Amniotic epithelial cell (primary cell): ENCODE measurements at regions not wholly inside any gene's neighbourhood (a gene's known extent, or its start where the extent isn't known, plus 50 kb on each side); places are given as distances from the start of the nearest gene placed in this dataset.
"Not testable (repeated sequence)": the region's sequence is repeated elsewhere in the genome, so short reads cannot be mapped to it uniquely, and the experiment has no call there.

Experiments
- DNase-seq: peaks from one replicate; pipeline ENCODE4 v3.0.0-alpha.2; 2010; ENCODE audit warnings: low read depth

DNA sequence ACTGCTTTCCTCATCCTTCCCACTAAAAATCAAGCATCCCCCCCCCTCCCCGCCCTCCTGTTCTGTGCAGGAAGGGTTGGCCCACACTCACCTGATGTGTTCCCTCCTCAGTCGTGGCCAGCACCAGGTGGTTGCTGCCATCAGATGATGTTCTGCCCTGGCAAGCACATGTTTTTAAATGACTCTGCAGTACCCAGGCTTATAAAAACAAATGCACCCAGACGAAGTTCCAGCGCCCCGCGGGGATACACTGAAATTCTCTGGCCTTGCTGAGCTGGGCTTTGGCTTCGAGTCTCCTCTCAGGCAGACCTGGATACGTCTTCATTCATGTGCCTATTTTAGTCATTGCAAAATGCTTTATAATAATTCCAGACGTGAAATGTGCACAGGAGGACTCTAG, 316.3 kb downstream of the DLEU7 start:
- DNase-seq, result no peak

DNA sequence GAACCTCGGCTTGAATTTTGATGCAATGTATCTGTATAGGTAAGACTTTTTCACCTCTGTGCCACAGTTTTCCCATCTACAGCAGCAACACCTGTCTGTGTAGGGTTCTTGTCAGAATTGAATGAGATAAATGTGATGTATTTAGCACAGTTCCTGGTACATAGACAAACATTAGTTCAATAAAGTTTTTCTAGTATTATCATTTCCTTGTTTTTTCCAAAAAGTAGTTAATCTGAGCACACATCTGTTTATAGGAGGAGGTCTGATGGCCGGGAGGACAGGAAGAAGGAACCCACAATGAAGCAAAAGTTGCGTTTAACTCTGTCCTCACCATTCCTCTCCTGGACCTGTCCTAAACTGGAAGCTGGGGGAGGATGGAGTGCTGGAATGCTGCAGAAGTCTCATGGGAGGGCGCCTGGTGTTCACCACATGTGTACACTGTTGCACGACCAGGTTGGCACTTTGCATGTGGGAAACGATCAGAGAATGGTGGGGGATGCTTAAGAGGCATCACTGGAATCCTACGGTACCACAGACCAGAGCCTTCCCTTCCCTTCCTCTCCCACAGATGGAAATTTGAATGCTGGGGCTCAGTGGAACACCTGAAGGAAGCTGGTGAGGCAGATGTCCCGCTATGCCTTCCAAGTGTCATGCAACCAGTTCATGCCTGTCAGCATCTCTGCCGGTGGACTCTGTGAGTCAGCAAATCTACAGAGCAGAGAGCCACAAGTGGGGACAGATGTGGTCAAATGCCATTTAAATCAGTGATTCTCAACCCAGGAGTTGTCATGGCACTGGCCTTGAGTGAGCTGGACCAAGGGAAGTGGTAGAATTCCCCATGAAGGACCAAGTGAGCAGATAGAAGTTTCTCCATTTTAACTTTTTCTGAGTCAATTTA, 315.6 kb downstream of the DLEU7 start:
- DNase-seq, result no peak

DNA sequence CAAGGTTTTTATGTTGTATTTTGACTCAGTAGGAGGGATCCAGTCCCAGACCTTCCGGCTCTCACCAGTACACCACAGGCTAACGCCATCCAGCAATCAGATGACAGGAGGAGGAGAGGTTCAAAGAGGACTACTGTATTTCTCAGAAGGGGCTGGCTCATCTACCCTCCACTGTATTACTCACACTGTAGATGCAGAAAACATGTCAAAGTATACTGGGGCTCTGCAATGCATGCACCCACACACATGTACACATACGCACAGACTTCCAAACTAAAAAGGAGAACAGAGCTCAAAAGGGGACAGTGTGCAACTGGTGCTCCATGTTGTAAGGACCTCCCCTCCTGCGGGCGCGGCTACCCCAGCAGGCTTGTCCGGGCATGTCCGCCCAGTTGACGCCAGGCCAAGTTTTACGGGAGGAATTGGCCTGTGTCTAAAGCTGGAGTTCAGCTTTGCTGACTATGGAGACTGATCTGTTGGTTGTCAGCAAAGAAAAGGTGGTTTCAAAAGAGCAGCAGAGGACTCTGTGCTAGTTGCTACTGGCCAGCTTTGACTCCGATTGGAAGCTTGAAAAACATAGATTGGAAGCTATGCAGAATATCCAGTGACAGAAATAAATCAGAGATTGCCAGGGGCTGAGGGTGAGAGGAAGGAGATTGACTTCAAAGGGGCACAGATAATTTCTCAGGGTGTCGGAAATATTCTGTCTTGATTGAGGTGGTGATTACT, 314.2 kb downstream of the DLEU7 start:
- DNase-seq, result peak; percentile 90

DNA sequence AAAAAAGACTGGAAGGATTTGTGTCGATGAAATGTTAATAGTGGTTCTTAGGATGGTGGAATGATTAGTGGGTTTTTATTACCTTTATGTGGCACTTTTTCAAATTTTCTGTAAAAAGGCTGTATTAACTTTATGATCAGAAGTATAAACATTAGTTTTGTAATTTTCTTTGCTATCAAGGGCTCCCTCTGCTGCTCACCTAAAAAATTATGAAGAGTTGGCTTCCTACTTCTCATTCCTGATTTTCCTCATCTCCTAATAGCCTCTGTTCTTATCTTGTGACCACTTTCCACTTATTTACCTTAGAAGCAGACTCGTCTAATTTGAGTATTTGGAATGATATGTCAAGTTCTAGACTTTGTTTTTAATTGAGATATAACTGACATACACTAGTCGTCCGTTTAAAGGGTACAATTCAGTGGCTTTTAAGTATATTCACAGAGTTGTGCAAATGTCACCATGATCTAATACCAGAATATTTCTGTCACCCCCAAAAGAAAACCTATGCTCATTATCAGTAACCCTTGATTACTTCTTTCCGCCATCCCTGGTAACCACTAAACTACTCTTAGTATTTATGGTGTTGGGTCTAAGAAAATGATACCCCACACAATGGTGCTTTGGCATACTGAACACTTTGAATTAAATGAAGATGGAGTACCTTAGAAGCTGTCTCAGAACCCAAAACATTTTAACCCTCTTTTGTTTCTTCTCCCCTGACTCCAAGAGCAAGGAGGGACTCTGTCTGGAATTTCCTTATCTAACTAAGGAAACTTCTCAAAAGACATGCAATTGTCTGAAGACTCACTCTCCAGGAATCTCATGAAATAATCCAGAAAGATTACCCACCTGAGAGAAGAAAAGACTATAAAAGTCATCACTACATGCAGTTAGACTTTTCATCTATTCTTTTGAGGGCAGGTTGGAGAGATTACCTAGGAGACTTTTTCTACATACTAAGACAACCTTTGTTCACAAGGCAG, 311.3 kb downstream of the DLEU7 start:
- DNase-seq, result peak; percentile 53

DNA sequence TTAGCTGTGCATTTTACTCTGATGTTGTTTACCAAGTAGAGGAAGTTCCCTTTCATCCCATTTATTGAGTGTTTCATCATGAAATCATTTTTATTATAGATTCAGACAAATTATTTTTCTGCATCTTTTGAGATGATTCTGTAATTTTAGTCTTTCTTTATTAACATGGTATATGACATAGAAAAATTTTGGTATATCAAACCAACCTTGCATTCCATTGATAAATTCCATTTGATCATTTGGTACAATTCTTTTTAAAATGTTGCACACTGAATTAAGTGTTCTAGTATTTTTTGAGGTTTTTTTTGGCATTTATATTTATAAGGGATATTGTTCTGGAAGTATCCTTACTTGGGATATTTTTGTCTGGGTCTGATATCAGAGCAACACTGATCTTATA, 308.4 kb downstream of the DLEU7 start:
- DNase-seq, result no peak

DNA sequence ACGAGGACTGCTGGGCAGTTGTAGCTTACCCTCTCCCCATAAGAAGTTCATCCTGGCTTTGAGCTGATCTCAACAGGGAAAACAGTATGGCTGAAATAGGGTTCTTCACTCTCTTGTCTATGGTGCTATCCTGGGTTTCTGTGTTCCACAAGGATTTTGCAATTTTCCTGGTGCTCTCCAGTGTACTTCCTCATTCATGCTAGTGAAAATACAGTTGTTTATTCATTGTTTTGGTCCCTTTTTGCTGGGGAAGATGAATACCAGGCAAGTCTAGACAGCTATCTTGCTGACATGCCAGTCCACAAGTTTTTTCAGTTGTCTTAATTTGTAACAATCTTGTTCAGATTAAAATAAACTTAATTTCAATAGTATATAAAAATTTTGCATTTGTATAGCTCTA, 306.5 kb downstream of the DLEU7 start:
- no peak for DNase-seq

DNA sequence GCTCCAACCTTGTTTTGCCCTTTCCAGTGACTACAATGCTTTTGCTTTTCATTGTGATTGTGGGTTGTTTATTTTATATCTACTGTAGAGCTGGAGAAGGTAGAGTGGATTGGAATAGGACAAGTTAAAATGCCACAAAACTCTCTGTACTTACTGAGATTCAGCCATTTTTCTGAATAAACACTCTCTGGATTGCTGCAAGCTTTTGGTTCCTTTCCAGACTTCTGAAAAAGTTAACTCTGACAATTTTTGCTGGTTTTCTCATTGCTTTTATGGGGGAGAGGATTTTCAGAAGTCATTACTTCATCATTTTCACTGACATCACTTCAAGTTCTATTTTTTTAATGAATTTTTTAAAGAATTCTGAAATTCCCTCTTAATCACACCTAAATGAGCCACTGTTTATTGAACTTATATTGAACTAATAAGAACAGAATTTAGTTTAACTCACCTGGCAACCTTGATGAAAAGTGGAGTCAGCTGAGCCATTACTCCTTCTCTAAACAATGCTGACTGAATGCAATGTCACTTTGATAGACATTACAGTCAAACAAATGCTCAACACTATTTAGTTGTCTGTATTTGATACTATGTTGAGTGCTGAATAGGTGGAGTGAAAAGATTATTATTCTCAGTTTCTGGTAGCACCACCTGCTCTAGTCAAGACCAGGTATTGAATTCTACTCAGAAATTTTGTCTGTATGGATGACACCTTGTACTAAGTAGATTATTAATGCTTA, 303.5 kb downstream of the DLEU7 start:
- no peak for DNase-seq

DNA sequence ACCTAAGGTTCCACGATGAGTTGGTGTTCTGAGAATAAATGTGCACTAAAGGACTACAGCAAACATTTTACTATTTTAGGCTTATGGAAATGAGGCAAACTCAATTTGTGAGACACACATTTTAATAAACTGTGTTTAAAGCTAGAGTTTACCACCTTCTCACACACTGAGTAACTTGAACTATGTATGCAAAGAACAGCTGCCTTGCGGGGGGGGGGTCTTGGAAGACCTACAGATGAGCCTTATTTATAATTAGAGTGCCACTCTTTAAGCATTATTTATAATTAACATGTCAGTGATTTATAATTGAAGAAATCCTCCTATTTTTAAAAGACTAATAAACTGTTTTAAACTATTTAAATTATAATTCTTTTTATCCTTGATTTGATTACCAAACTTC, 300.4 kb downstream of the DLEU7 start:
- no peak for DNase-seq

DNA sequence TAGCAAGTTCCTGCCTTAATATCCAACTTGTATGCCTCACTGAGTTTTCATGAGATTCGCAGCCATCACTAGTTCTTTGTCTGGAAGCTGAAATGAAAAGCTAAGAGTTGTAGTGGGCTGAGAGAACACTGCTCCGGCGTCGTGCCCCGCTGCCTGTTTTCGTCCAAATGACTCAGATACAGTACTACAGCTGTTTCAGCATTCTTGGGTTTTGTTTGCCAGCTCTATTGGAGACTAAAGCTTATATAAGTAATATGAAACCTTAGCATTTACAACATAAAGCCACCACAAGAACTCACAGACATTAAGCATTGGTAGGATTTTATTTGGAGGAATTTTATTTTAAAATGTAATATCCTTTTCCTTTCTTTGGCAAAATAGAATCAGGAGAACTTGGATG, 299.7 kb downstream of the DLEU7 start:
- peak; percentile 44 for DNase-seq

DNA sequence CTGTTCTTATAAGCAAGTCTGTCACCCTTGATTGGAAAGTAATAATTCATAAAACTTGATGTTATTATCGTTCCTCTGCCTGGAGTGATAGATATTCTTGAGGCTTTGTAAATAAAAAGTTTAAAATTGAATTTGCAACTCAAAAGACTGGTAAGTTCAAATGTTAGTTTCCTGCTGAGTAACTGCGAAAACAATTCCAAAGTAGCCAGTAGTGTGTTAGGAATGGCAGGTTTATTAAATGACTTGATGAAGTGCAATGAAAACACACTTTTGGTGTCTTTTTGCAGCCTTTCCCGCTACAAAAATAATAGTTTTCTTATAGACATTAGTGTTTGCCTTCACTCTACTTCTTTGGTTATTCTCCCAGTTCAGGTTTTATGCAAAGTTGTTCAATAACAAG, 299.3 kb downstream of the DLEU7 start:
- no peak for DNase-seq

DNA sequence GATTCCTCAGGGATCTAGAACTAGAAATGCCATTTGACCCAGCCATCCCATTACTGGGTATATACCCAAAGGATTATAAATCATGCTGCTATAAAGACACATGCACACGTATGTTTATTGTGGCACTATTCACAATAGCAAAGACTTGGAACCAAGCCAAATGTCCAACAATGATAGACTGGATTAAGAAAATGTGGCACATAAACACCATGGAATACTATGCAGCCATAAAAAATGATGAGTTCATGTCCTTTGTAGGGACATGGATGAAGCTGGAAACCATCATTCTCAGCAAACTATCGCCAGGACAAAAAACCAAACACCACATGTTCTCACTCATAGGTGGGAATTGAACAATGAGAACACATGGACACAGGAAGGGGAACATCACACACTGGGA, 296.3 kb downstream of the DLEU7 start:
- DNase-seq, result not testable (repeated sequence)

DNA sequence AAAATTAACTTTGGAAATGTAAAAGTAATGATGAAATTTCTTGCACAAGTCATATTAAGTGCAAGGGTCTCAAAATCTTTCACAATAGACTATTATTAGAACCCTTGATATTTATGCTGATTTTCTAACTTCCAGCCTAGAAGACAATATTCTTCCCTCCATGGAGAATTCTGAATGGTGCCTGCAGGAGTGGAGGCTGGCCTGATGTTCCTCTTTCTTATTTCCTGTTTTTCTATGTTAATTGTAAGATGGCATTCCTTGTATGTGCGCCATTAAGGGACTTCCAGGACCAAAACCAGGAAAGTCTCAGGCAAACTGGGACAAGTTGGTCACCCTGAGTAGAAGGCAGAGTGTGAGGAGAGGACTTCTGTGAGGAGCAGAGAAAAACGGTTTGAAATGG, 294.9 kb downstream of the DLEU7 start:
- DNase-seq, result no peak

DNA sequence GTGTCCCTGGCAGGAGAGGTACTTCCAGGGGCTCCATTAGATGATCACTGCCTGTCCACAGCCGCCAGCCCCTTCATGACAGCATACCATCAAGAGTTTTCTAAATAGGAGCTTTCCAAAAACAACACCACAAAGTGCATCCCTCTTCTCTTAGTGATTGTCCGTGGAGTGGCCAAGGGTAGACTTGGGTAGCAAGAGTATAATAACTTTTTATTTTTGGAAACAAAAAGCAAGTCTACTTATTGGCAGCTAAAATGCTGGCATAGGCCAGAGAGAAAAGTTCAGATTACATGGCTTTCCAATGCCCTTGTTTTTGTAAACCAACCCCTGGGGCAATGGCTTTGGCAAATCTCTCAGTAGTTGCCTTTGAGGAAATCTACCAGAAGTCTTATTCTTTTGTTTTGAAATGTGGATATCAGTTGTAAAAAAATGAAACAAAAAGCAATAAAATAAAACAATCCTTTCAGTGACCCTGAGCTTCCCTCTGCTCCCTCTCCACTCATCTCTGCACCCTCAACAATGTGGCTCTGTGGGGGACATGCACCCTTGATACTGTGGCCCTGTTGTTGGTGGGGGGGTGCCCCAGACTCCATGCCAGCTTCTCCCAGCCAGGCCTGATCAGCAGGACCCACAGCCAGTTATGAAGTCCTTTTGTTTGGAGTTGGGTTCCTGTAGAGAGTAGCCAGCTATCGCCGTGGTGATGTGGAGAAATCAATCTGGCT, 294.1 kb downstream of the DLEU7 start:
- DNase-seq, result no peak

DNA sequence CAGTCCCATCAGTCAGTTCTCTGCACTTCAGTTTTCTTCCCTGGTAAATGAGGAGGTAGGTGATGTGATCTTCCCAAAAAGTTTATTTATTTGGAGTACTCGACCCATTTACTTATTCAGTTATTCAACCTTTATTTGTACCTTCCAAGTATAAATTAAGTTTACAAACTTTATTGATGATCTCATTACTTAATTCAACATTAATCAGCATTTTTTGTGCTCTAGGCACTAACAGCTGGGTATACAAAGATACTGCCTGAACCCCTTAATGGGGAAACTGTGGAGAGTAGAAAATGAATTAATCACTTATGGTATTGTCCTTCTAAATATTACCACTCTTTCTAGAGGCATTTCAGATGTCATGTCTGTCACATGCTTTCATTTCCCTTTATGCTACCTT, 293.3 kb downstream of the DLEU7 start:
- DNase-seq, result no peak

DNA sequence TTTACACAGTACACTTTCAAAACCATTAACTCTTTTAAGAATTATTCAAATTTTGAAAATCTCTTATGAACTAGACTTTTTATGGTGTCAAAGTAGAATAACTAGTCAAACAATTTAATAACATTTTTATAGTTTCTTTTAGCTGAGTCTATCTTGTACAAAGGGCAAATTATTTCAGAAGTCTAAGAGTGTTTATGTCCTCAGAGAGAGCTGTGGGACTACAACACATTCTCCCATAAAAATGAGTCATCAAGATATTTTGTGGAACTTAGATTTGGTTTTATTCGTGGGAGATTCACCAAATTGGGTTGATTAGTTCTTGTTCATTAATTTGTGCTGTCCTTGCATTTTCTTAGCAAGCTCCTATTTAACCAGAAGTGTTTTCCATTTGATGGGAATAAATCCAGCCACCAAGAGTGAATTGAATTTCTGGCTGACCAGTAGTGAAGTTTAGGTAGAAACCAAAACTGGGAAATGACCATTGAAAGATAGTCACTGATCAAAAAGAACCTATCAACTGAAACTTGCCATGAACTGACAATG, 291.0 kb downstream of the DLEU7 start:
- DNase-seq, result no peak

DNA sequence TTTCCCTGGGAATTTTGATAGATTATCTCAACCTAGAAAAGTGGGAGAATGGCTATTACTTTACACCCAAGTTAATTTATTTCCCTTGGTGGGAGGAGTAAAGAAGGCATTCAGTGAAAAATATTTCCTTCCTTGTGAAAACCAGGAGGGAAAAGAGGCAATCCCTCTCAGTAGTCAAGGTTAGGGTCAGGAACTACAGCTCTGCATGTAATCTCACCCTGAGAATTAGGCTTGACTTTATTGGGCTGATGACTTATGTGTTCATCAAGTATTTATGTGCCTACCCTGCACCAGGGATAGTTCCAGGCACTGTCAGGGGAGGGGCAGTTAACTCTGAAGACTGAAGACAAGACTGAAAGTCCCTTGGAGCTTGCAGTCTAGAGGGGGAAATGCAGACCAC, 281.8 kb downstream of the DLEU7 start:
- no peak for DNase-seq

DNA sequence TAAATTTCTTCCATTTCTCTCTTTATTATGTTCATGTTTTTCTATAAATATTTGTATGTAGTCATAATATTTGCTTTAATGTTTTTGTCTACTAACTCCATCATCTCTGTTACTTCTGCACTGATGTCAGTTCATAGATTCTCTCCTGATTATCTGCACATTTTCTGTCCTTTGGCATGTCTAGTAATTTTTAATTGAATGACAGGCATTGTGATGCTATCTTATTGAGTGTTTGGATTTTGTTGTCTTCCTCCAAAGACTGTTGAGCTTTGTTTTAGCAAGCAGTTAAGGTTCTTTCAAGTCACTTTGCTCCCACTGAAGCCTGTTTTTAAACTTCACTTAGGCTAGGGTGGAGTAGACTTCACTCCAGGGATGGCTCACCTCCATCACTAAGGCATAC, 276.8 kb downstream of the DLEU7 start:
- no peak for DNase-seq

DNA sequence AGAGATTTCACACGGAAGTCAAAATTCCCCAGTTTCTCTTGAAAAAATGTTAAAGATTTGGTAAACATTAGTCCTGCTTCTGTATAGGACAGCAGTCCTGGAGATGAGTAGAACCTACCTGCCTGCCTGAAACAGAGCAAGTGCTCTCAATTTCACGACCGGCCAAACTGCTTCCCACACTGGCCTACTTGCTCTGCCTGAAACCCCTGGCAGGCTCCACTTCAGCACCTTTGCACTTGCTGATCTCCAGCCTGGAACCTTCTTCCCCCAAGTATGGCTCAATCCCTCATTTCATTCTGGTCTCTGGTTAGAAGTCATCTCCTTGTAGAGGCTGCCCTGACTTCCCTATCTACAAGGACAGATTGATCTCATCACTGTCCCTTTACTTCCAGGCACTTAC, 271.4 kb downstream of the DLEU7 start:
- DNase-seq, result no peak

DNA sequence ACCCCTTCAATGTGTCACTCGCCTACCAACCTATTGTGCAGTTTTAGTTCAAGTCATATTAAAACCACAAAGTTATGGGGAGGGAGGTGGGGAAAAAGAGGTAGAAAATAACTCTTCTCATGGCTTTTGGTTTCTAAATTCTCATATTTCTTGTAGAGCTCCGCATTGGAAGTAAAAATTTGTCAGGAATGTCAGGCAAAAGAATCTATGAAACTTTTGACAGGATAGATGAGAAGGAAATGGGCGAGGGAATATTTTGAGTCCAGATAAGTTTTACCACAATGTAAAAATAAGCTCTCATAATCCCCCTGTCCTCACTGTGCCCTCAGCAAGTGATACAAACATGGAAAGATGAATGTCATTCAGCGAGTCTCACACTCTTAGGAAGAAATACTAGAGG, 270.4 kb downstream of the DLEU7 start:
- peak; percentile 40 for DNase-seq

DNA sequence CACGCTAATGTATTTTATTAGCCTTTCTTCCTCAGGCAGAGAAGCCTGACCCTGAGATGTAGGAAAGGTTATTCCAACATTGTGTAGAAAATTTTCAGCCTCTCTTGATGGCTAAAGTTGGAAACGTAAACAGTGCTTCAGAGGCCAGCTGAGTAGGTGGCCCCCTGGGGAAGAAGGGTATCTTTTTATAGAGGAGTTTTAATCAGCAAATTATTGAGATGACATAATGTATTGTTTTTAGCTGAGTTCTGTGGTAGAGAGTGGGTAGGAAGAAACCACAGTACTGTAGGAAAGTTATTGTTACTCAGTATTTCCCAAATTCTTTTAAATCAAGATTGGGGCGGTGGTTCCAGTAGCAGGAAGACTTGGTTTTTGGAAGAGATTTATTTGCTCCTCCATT, 268.8 kb downstream of the DLEU7 start:
- no peak for DNase-seq

DNA sequence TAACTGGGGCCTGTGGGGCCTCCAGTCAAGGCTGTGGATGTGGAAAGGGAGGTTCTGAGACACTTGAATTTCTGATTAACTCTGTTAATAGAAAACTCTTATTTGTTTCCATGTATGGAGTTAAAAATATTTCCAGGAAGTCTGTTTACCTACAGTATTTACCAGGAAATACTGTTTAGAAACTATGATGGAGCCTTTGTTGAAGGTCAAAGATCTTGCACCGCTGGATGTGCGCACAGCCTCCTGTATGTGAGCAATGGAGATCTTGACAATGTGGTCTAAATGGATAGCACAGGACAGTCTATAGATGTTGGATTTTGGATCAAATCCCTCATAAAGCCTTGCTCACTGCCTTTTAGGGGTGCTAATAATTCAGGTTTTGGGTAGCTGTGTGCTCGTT, 268.4 kb downstream of the DLEU7 start:
- no peak for DNase-seq
